H9 (cell line): ENCODE measurements at regions not wholly inside any gene's neighbourhood (a gene's known extent, or its start where the extent isn't known, plus 50 kb on each side); places are given as distances from the start of the nearest gene placed in this dataset.

ENCODE experiments used
- DNase-seq: peaks from one replicate; pipeline ENCODE4 v3.0.0-alpha.2; 2017
- H2AFZ ChIP-seq: one replicate; pipeline ENCODE4 v1.6.1; 2013; ENCODE audit warnings: mild to moderate bottlenecking, low read length, control low read depth, moderate library complexity
- H2AK5ac ChIP-seq: 2 replicates; pipeline ENCODE4 v1.6.1; 2013; ENCODE audit warnings: low read length, control low read depth, mixed read lengths; ENCODE audit not compliant: insufficient read length
- H2BK120ac ChIP-seq: one replicate; pipeline ENCODE4 v1.6.1; 2013; ENCODE audit warnings: low read depth, mild to moderate bottlenecking, low read length, control low read depth, inconsistent platforms; ENCODE audit not compliant: poor library complexity, severe bottlenecking
- H2BK12ac ChIP-seq: 2 replicates; pipeline ENCODE4 v1.6.1; 2013; ENCODE audit warnings: low read length, control low read depth, mixed read lengths, low read depth; ENCODE audit not compliant: insufficient read length
- H2BK15ac ChIP-seq: 2 replicates; pipeline ENCODE4 v1.6.1; 2013; ENCODE audit warnings: low read depth, low read length, control low read depth
- H2BK20ac ChIP-seq: one replicate; pipeline ENCODE4 v1.6.1; 2013; ENCODE audit warnings: low read depth, mild to moderate bottlenecking, low read length, control low read depth, inconsistent platforms; ENCODE audit not compliant: poor library complexity, severe bottlenecking
- H2BK5ac ChIP-seq: 2 replicates; pipeline ENCODE4 v1.6.1; 2013; ENCODE audit warnings: low read length, control low read depth, mixed read lengths; ENCODE audit not compliant: insufficient read length
- H3K14ac ChIP-seq: 2 replicates; pipeline ENCODE4 v1.6.1; 2013; ENCODE audit warnings: low read length, control low read depth; ENCODE audit not compliant: insufficient read depth
- H3K18ac ChIP-seq: 2 replicates; pipeline ENCODE4 v1.6.1; 2013; ENCODE audit warnings: low read depth, mild to moderate bottlenecking, mixed read lengths, low read length, control low read depth; ENCODE audit not compliant: insufficient read length
- H3K23ac ChIP-seq: 2 replicates; pipeline ENCODE4 v1.6.1; 2013; ENCODE audit warnings: low read length, control low read depth, mixed read lengths, low read depth; ENCODE audit not compliant: insufficient read length
- H3K23me2 ChIP-seq: 2 replicates; pipeline ENCODE4 v1.6.1; 2013; ENCODE audit warnings: low read depth, mild to moderate bottlenecking, mixed read lengths, low read length, control low read depth; ENCODE audit not compliant: insufficient read length, poor library complexity, severe bottlenecking
- H3K27ac ChIP-seq: 2 replicates; pipeline ENCODE4 v1.5.1; 2013; ENCODE audit warnings: low read length, control low read depth, mixed read lengths, low read depth; ENCODE audit not compliant: insufficient read length
- H3K27me3 ChIP-seq: 2 replicates; pipeline ENCODE4 v1.6.1; 2013; ENCODE audit warnings: low read length, control low read depth, inconsistent platforms; ENCODE audit not compliant: insufficient read depth
- H3K4ac ChIP-seq: 2 replicates; pipeline ENCODE4 v1.6.1; 2013; ENCODE audit warnings: low read depth, mild to moderate bottlenecking, control low read depth, inconsistent platforms, low read length, moderate library complexity
- H3K4me1 ChIP-seq: 2 replicates; pipeline ENCODE4 v1.6.1; 2013; ENCODE audit warnings: low read length, control low read depth, inconsistent platforms; ENCODE audit not compliant: insufficient read depth
- H3K4me2 ChIP-seq: 2 replicates; pipeline ENCODE4 v1.6.1; 2013; ENCODE audit warnings: low read length, control low read depth, mixed read lengths; ENCODE audit not compliant: insufficient read length, insufficient read depth
- H3K56ac ChIP-seq: 2 replicates; pipeline ENCODE4 v1.6.1; 2013; ENCODE audit warnings: low read depth, mild to moderate bottlenecking, mixed read lengths, low read length, control low read depth; ENCODE audit not compliant: insufficient read length
- H3K79me1 ChIP-seq: 2 replicates; pipeline ENCODE4 v1.6.1; 2013; ENCODE audit warnings: low read depth, mild to moderate bottlenecking, moderate library complexity, low read length, control low read depth, inconsistent platforms; ENCODE audit not compliant: insufficient read depth, poor library complexity, severe bottlenecking
- H3K79me2 ChIP-seq: 2 replicates; pipeline ENCODE4 v1.6.1; 2013; ENCODE audit warnings: low read length, control low read depth, inconsistent platforms; ENCODE audit not compliant: insufficient read depth
- H3K9ac ChIP-seq: 2 replicates; pipeline ENCODE4 v1.6.1; 2013; ENCODE audit warnings: low read length, control low read depth, mixed read lengths; ENCODE audit not compliant: insufficient read length; ENCODE audit errors: extremely low read depth
- H3K9me3 ChIP-seq: one replicate; pipeline ENCODE4 v1.6.1; 2013; ENCODE audit warnings: low read depth, low read length, inconsistent platforms; ENCODE audit not compliant: control insufficient read depth
- H3T11ph ChIP-seq: one replicate; pipeline ENCODE4 v1.6.1; 2013; ENCODE audit warnings: mild to moderate bottlenecking, low read length, control low read depth, inconsistent platforms
- H4K20me1 ChIP-seq: one replicate; pipeline ENCODE4 v1.6.1; 2013; ENCODE audit not compliant: control insufficient read depth, insufficient read length, insufficient read depth
- H4K5ac ChIP-seq: 2 replicates; pipeline ENCODE4 v1.6.1; 2013; ENCODE audit warnings: low read depth, mild to moderate bottlenecking, mixed read lengths, low read length, control low read depth; ENCODE audit not compliant: insufficient read length
- H4K8ac ChIP-seq: replicated peaks from 2 replicates; pipeline ENCODE4 v1.6.1; 2013; ENCODE audit warnings: low read length, control low read depth, mixed read lengths, low read depth; ENCODE audit not compliant: insufficient read length
- H4K91ac ChIP-seq: 2 replicates; pipeline ENCODE4 v1.6.1; 2013; ENCODE audit warnings: low read depth, mild to moderate bottlenecking, moderate library complexity, mixed read lengths, low read length, control low read depth; ENCODE audit not compliant: insufficient read length
- H3K27ac Mint-ChIP-seq, 3 experiments: 2 replicates in 2 of 3; 3 replicates in 1 of 3; pipeline ENCODE4 v1.8.0; 2020 to 2021; ENCODE audit warnings: mixed read lengths in 3 of 3, mild to moderate bottlenecking in 1 of 3, moderate library complexity in 1 of 3
- H3K27me3 Mint-ChIP-seq: 2 replicates; pipeline ENCODE4 v1.8.0; 2021; ENCODE audit warnings: low read depth, mild to moderate bottlenecking, moderate library complexity, mixed read lengths
- H3K36me3 Mint-ChIP-seq, 3 experiments: 2 replicates in 2 of 3; 3 replicates in 1 of 3; pipeline ENCODE4 v1.8.0; 2020 to 2021; ENCODE audit warnings: low read depth in 3 of 3, mixed read lengths in 3 of 3; ENCODE audit not compliant: insufficient read depth in 1 of 3
- H3K4me1 Mint-ChIP-seq, 2 experiments: 2 replicates each; pipeline ENCODE4 v1.8.0; 2020; ENCODE audit warnings: mixed read lengths in 2 of 2
- H3K4me3 Mint-ChIP-seq, 2 experiments: 2 replicates in 1 of 2; 3 replicates in 1 of 2; pipeline ENCODE4 v1.8.0; 2020 to 2021; ENCODE audit warnings: mild to moderate bottlenecking in 2 of 2, mixed read lengths in 2 of 2, moderate library complexity in 1 of 2
- H3K9me3 Mint-ChIP-seq, 2 experiments: 2 replicates in 1 of 2; 3 replicates in 1 of 2; pipeline ENCODE4 v1.8.0; 2020; ENCODE audit warnings: mild to moderate bottlenecking in 2 of 2, mixed read lengths in 2 of 2, moderate library complexity in 1 of 2
- WGBS: extraction: QIAGEN DNeasy Blood & Tissue Kit; methylation state at CpG from one replicate; pipeline ENCODE4 v1.1.7; 2013; ENCODE audit warnings: missing lambda C conversion rate, low lambda C conversion rate, mixed read lengths; ENCODE audit not compliant: insufficient read length; ENCODE audit errors: extremely low coverage; 5-methylcytosine and 5-hydroxymethylcytosine counted together
- TF ChIP-seq, protein P1 (sequence below): fragments of 200-600 bp; sonication (generic); conservative IDR thresholded peaks from 3 replicates; pipeline ENCODE4 v1.8.0; 2021; ENCODE audit warnings: antibody characterized with exemption, mild to moderate bottlenecking

GRCh38 chr5:89229331-89230070 lies 346.5 kb upstream of the MEF2C start:
- Histone ChIP-seq H2BK15ac (no peak overlapping the region), H2BK20ac (no peak overlapping the region), H3K27me3 (no peaks in the 10 kb centered on the region), H3K27ac (no peak overlapping the region), H4K20me1 (no peaks in the 10 kb centered on the region), H2AK5ac (no peak overlapping the region), H3K23ac (no peak overlapping the region), H3K18ac (no peak overlapping the region), H2AFZ (no peak overlapping the region), H3T11ph (no peak overlapping the region), H3K14ac (no peak overlapping the region), H3K23me2 (no peaks in the 10 kb centered on the region), H2BK12ac (no peak overlapping the region), H4K8ac (no peak overlapping the region), H3K9me3 (no peaks in the 10 kb centered on the region), H2BK120ac (no peak overlapping the region), H4K91ac (no peak overlapping the region), H2BK5ac (no peak overlapping the region), H3K79me1 (no peaks in the 10 kb centered on the region), H3K4ac (no peak overlapping the region), H3K4me2 (no peak overlapping the region), H4K5ac (no peak overlapping the region), H3K56ac (no peak overlapping the region), H3K79me2 (no peaks in the 10 kb centered on the region), H3K9ac (no peak overlapping the region), H3K4me1 (no peaks in the 10 kb centered on the region)
- H3K27me3 Mint-ChIP-seq: no peaks in the 10 kb centered on the region
- DNase-seq: no peak
- no peaks in the 10 kb centered on the region; a peak in 1 of 5 replicates for H3K9me3 Mint-ChIP-seq
- H3K4me1 Mint-ChIP-seq: no peaks in the 10 kb centered on the region
- no peaks in the 10 kb centered on the region for H3K36me3 Mint-ChIP-seq
- H3K27ac Mint-ChIP-seq: no peak overlapping the region
- no peak overlapping the region for H3K4me3 Mint-ChIP-seq
- WGBS: no CpG with 5 or more reads among the region's 8 CpGs
- TF ChIP-seq, protein P1, sequence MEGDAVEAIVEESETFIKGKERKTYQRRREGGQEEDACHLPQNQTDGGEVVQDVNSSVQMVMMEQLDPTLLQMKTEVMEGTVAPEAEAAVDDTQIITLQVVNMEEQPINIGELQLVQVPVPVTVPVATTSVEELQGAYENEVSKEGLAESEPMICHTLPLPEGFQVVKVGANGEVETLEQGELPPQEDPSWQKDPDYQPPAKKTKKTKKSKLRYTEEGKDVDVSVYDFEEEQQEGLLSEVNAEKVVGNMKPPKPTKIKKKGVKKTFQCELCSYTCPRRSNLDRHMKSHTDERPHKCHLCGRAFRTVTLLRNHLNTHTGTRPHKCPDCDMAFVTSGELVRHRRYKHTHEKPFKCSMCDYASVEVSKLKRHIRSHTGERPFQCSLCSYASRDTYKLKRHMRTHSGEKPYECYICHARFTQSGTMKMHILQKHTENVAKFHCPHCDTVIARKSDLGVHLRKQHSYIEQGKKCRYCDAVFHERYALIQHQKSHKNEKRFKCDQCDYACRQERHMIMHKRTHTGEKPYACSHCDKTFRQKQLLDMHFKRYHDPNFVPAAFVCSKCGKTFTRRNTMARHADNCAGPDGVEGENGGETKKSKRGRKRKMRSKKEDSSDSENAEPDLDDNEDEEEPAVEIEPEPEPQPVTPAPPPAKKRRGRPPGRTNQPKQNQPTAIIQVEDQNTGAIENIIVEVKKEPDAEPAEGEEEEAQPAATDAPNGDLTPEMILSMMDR: no peak
